ENCODE measurements at regions not wholly inside any gene's neighbourhood (a gene's known extent, or its start where the extent isn't known, plus 50 kb on each side); places are given as distances from the start of the nearest gene placed in this dataset.

GRCh38 chr6:149259753-149260152, 57.8 kb upstream of the TAB2 start:
- FAIRE-seq (no peak), DNase-seq (ENCODE audit: extremely low read depth in 1 of 4, low spot score in 3 of 4) (no peak), ATAC-seq (no peak)
- H3K4me2 ChIP-seq (ENCODE audit: insufficient read depth, low read length): no peak overlapping the region
- ChIA-PET CTCF (ENCODE audit: low intra/inter-chr PET ratio) (no interaction called here), POLR2A (no interaction called here)
- no TSS peak for BruUV-seq (replicated peaks)
- WGBS (ENCODE audit: insufficient coverage, low coverage, missing lambda C conversion rate): 4% methylated on average over 2 of the region's 2 CpGs
- H3K79me2 ChIP-seq (ENCODE audit: control insufficient read depth, insufficient read depth, low read length): no peaks in the 10 kb centered on the region
- H3K4me1 ChIP-seq (replicated peaks in 1 of 2; ENCODE audit: control insufficient read depth in 2 of 2, insufficient read depth in 2 of 2, low read length in 2 of 2): no peaks in the 10 kb centered on the region
- no peaks in the 10 kb centered on the region for H3K9me3 ChIP-seq (replicated peaks; ENCODE audit: control insufficient read depth, insufficient read depth, low read depth, low read length)
- no peak overlapping the region for H3K27ac ChIP-seq (ENCODE audit: extremely low read depth, low read depth, low read length)
- intact Hi-C loops (cut with micrococcal nuclease) (no loop called here), in situ Hi-C loops (cut with MboI) (no loop called here)
- H3K36me3 ChIP-seq (ENCODE audit: control insufficient read depth, insufficient read depth, low read length): no peaks in the 10 kb centered on the region
- no peak overlapping the region for H3K4me3 ChIP-seq
- H3K27me3 ChIP-seq (ENCODE audit: control insufficient read depth in 2 of 2, insufficient read depth in 2 of 2, low read length in 2 of 2): peaks cover 27 to 38% of the 10 kb centered on the region in 2 experiments; a peak in 4 of 5 replicates
- H2AFZ ChIP-seq (ENCODE audit: low read depth, low read length): no peak overlapping the region
- H3K9ac ChIP-seq (ENCODE audit: insufficient read depth in 1 of 2, low read depth in 2 of 2, low read length in 2 of 2): no peak overlapping the region
- H4K20me1 ChIP-seq (replicated peaks; ENCODE audit: control insufficient read depth, insufficient read depth, low read length): no peaks in the 10 kb centered on the region
- H3K9me1 ChIP-seq (ENCODE audit: control insufficient read depth, insufficient read depth, low read length): no peaks in the 10 kb centered on the region
- TF ChIP-seq ZNF445 (CRISPR knock-in tag; IDR thresholded peaks at IDR 0.05; ENCODE audit: low read depth) (no peak), HMGN3 (IDR thresholded peaks at IDR 0.05; ENCODE audit: borderline replicate concordance, extremely low read depth, insufficient read length, low read depth, low read length) (no peak), ZNF316 (IDR thresholded peaks at IDR 0.05) (no peak), AFF1 (IDR thresholded peaks at IDR 0.05; ENCODE audit: low read depth in 1 of 2, partially characterized antibody in 2 of 2) (no peak), ETS1 (conservative IDR thresholded peaks at IDR 0.05; ENCODE audit: control insufficient read depth, low read depth, low read length) (no peak), LEF1 (IDR thresholded peaks at IDR 0.05) (no peak), MTA3 (IDR thresholded peaks at IDR 0.05; ENCODE audit: borderline replicate concordance) (no peak), ATF4 (CRISPR knock-in tag; IDR thresholded peaks at IDR 0.05) (no peak), HMGXB4 (CRISPR knock-in tag; IDR thresholded peaks at IDR 0.05) (no peak), TFAM (CRISPR knock-in tag; conservative IDR thresholded peaks at IDR 0.05) (no peak), ATF2 (CRISPR knock-in tag; IDR thresholded peaks at IDR 0.05) (no peak), PKNOX1 (IDR thresholded peaks at IDR 0.05) (no peak)
